Liver (tissue), 8 donors: ENCODE measurements at regions not wholly inside any gene's neighbourhood (a gene's known extent, or its start where the extent isn't known, plus 50 kb on each side); places are given as distances from the start of the nearest gene placed in this dataset.

Experiments
- DNase-seq: peaks from one replicate; pipeline ENCODE4 v3.0.0-alpha.2; 2017; ENCODE audit warnings: low spot score
- H3K27ac ChIP-seq, 2 donors: one replicate each; pipeline ENCODE4 v1.7.0; 2013; ENCODE audit warnings: inconsistent platforms in 2 of 2, low read length in 2 of 2, control low read depth in 1 of 2, low read depth in 1 of 2, mild to moderate bottlenecking in 1 of 2
- H3K27me3 ChIP-seq, 4 donors: one replicate each; pipeline versions ENCODE4 v1.6.1 to v1.7.0; 2013; ENCODE audit warnings: low read length in 3 of 4, inconsistent platforms in 1 of 4, mild to moderate bottlenecking in 1 of 4, moderate library complexity in 1 of 4; ENCODE audit not compliant: control insufficient read depth in 4 of 4, insufficient read depth in 4 of 4
- H3K36me3 ChIP-seq, 4 donors: one replicate each; pipeline versions ENCODE4 v1.6.1 to v1.7.0; 2013; ENCODE audit warnings: low read length in 3 of 4, mild to moderate bottlenecking in 3 of 4, low read depth in 1 of 4, moderate library complexity in 1 of 4; ENCODE audit not compliant: control insufficient read depth in 4 of 4, insufficient read depth in 3 of 4
- H3K4me1 ChIP-seq, 4 donors: one replicate each; pipeline versions ENCODE4 v1.6.1 to v1.7.0; 2013; ENCODE audit warnings: low read length in 3 of 4, mild to moderate bottlenecking in 3 of 4, moderate library complexity in 1 of 4; ENCODE audit not compliant: control insufficient read depth in 4 of 4, insufficient read depth in 4 of 4
- H3K4me3 ChIP-seq, 3 donors: one replicate each; pipeline versions ENCODE4 v1.6.1 to v1.7.0; 2013; ENCODE audit warnings: low read length in 3 of 3, control low read depth in 1 of 3, low read depth in 1 of 3, mild to moderate bottlenecking in 1 of 3
- H3K9ac ChIP-seq, 2 donors: one replicate each; pipeline ENCODE4 v1.7.0; 2013; ENCODE audit warnings: low read length in 2 of 2, mild to moderate bottlenecking in 2 of 2, moderate library complexity in 2 of 2, control low read depth in 1 of 2, low read depth in 1 of 2
- H3K9me3 ChIP-seq, 4 donors: one replicate each; pipeline versions ENCODE4 v1.6.1 to v1.7.0; 2013; ENCODE audit warnings: low read length in 3 of 4; ENCODE audit not compliant: control insufficient read depth in 4 of 4
- EGR1 ChIP-seq, 2 donors: IDR thresholded peaks; 2 replicates each; pipeline ENCODE4 v1.6.1; 2016 to 2018; ENCODE audit warnings: antibody characterized with exemption in 2 of 2, low read depth in 2 of 2
- FOXA1 ChIP-seq: IDR thresholded peaks from 2 replicates; pipeline ENCODE4 v1.6.1; 2016; ENCODE audit warnings: antibody characterized with exemption
- FOXA2 ChIP-seq: IDR thresholded peaks from 2 replicates; pipeline ENCODE4 v1.6.1; 2016; ENCODE audit warnings: antibody characterized with exemption
- GABPA ChIP-seq, 2 donors: IDR thresholded peaks in 1 of 2; conservative IDR thresholded peaks in 1 of 2; 2 replicates each; pipeline ENCODE4 v1.6.1; 2016; ENCODE audit warnings: antibody characterized with exemption in 2 of 2, mild to moderate bottlenecking in 1 of 2, moderate library complexity in 1 of 2
- HNF4A ChIP-seq, 2 donors: conservative IDR thresholded peaks; 2 replicates each; pipeline ENCODE4 v1.6.1; 2016; ENCODE audit warnings: antibody characterized with exemption in 2 of 2, mild to moderate bottlenecking in 2 of 2
- HNF4G ChIP-seq: IDR thresholded peaks from 2 replicates; pipeline ENCODE4 v1.6.1; 2016; ENCODE audit warnings: antibody characterized with exemption
- JUND ChIP-seq, 2 donors: IDR thresholded peaks; 2 replicates each; pipeline ENCODE4 v1.6.1; 2016; ENCODE audit warnings: antibody characterized with exemption in 2 of 2
- NR2F2 ChIP-seq: IDR thresholded peaks from 2 replicates; pipeline ENCODE4 v1.6.1; 2016; ENCODE audit warnings: antibody characterized with exemption
- RAD21 ChIP-seq, 2 donors: IDR thresholded peaks; 2 replicates each; pipeline ENCODE4 v1.6.1; 2016; ENCODE audit warnings: antibody characterized with exemption in 2 of 2, mild to moderate bottlenecking in 2 of 2
- RXRA ChIP-seq, 2 donors: IDR thresholded peaks; 2 replicates each; pipeline ENCODE4 v1.6.1; 2017 to 2018; ENCODE audit warnings: antibody characterized with exemption in 2 of 2, mild to moderate bottlenecking in 1 of 2
- SP1 ChIP-seq: IDR thresholded peaks from 2 replicates; pipeline ENCODE4 v1.6.1; 2018; ENCODE audit warnings: antibody characterized with exemption, mild to moderate bottlenecking
- TAF1 ChIP-seq: conservative IDR thresholded peaks from 2 replicates; pipeline ENCODE4 v1.6.1; 2016; ENCODE audit warnings: antibody characterized with exemption, mild to moderate bottlenecking
- YY1 ChIP-seq: IDR thresholded peaks from 2 replicates; pipeline ENCODE4 v1.6.1; 2016; ENCODE audit warnings: antibody characterized with exemption, mild to moderate bottlenecking
- WGBS: extraction: QIAGEN DNeasy Blood & Tissue Kit; methylation state at CpG from one replicate; pipeline ENCODE4 v1.1.7; 2013; 5-methylcytosine and 5-hydroxymethylcytosine counted together
- TF ChIP-seq, protein P1 (sequence below): IDR thresholded peaks from 2 replicates; pipeline ENCODE4 v1.6.1; 2016; ENCODE audit warnings: antibody characterized with exemption, mild to moderate bottlenecking
- TF ChIP-seq, protein P2 (sequence below): IDR thresholded peaks from 2 replicates; pipeline ENCODE4 v1.6.1; 2016; ENCODE audit warnings: antibody characterized with exemption
- TF ChIP-seq, protein P3 (sequence below): IDR thresholded peaks from 2 replicates; pipeline ENCODE4 v1.6.1; 2016; ENCODE audit warnings: antibody characterized with exemption
- TF ChIP-seq, protein P4 (sequence below): IDR thresholded peaks from 2 replicates; pipeline ENCODE4 v1.6.1; 2016; ENCODE audit warnings: antibody characterized with exemption
- TF ChIP-seq, protein P5 (sequence below): fragments of 150-350 bp; IDR thresholded peaks from 2 replicates; pipeline ENCODE4 v1.5.1; 2017; ENCODE audit warnings: improper control_type of control experiment, low read depth, low read length; ENCODE audit not compliant: missing input control
- donor health status: healthy.
- donor health status: healthy.
- donor health status: healthy.
- donor health status: healthy.
- donor health status: healthy.

DNA sequence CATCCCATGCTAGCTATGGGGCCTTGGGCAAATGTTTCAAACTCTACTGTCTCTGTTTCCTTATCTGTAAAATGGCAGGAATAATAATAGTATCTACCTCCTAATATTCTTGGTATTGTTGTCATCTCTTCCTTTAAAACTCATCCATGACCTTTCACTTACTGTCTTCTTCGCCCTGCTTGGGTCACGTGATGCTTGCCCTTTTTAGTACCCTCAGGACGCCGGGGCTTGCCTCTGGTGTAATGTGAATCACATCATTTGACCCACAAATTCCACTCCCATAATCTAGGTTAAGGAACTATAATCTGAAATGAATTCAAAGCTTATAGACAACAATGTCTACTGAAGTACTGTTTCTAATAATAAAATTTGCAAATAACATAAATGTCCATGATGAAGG lies 162.7 kb downstream of the DRD1 start:
- TF ChIP-seq RAD21 (IDR thresholded peaks at IDR 0.05): no peak
- TF ChIP-seq, protein P1, sequence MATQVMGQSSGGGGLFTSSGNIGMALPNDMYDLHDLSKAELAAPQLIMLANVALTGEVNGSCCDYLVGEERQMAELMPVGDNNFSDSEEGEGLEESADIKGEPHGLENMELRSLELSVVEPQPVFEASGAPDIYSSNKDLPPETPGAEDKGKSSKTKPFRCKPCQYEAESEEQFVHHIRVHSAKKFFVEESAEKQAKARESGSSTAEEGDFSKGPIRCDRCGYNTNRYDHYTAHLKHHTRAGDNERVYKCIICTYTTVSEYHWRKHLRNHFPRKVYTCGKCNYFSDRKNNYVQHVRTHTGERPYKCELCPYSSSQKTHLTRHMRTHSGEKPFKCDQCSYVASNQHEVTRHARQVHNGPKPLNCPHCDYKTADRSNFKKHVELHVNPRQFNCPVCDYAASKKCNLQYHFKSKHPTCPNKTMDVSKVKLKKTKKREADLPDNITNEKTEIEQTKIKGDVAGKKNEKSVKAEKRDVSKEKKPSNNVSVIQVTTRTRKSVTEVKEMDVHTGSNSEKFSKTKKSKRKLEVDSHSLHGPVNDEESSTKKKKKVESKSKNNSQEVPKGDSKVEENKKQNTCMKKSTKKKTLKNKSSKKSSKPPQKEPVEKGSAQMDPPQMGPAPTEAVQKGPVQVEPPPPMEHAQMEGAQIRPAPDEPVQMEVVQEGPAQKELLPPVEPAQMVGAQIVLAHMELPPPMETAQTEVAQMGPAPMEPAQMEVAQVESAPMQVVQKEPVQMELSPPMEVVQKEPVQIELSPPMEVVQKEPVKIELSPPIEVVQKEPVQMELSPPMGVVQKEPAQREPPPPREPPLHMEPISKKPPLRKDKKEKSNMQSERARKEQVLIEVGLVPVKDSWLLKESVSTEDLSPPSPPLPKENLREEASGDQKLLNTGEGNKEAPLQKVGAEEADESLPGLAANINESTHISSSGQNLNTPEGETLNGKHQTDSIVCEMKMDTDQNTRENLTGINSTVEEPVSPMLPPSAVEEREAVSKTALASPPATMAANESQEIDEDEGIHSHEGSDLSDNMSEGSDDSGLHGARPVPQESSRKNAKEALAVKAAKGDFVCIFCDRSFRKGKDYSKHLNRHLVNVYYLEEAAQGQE: no peak
- TF ChIP-seq GABPA (IDR thresholded peaks at IDR 0.05 in 1 of 2, conservative IDR thresholded peaks at IDR 0.05 in 1 of 2): no peak
- TF ChIP-seq, protein P2, sequence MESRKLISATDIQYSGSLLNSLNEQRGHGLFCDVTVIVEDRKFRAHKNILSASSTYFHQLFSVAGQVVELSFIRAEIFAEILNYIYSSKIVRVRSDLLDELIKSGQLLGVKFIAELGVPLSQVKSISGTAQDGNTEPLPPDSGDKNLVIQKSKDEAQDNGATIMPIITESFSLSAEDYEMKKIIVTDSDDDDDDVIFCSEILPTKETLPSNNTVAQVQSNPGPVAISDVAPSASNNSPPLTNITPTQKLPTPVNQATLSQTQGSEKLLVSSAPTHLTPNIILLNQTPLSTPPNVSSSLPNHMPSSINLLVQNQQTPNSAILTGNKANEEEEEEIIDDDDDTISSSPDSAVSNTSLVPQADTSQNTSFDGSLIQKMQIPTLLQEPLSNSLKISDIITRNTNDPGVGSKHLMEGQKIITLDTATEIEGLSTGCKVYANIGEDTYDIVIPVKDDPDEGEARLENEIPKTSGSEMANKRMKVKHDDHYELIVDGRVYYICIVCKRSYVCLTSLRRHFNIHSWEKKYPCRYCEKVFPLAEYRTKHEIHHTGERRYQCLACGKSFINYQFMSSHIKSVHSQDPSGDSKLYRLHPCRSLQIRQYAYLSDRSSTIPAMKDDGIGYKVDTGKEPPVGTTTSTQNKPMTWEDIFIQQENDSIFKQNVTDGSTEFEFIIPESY: no peak
- TF ChIP-seq FOXA2: no peak
- no peak for TF ChIP-seq TAF1
- TF ChIP-seq NR2F2: no peak
- Histone ChIP-seq H3K27ac (no peak overlapping the region), H3K27me3 (no peaks in the 10 kb centered on the region), H3K4me1 (no peaks in the 10 kb centered on the region), H3K4me3 (no peak overlapping the region), H3K9me3 (no peaks in the 10 kb centered on the region), H3K9ac (no peak overlapping the region), H3K36me3 (no peaks in the 10 kb centered on the region)
- no peak for DNase-seq
- WGBS: 74% methylated on average over 4 of the region's 4 CpGs

DNA sequence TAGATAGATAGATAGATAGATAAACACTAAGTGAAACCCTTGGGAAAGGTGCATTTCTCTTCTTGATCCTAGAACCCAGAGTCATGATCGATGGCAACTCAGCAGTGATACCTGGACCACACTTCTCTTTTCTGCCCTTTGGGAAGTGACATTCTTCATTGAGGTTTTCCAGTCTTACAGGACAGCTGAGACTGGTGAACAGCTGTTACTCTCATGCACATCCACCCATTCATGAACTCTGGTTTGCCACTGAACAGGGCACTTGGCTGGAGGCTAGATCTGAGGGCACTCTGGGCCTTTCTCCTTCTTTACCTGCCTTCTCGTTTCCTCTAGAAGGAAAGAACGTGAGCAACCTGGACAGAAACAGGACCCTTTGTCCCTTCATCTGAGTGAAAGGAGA lies 164.5 kb downstream of the DRD1 start:
- TF ChIP-seq FOXA2 (no peak), YY1 (no peak), SP1 (no peak), HNF4G (no peak), JUND (IDR thresholded peaks at IDR 0.05) (no peak), EGR1 (IDR thresholded peaks at IDR 0.05; ENCODE audit: low read depth in 2 of 2) (no peak), FOXA1 (no peak), RAD21 (IDR thresholded peaks at IDR 0.05) (no peak), TAF1 (no peak), NR2F2 (no peak), RXRA (IDR thresholded peaks at IDR 0.05) (no peak), HNF4A (conservative IDR thresholded peaks at IDR 0.05) (no peak), GABPA (IDR thresholded peaks at IDR 0.05 in 1 of 2, conservative IDR thresholded peaks at IDR 0.05 in 1 of 2) (no peak)
- TF ChIP-seq, protein P1: no peak
- TF ChIP-seq, protein P3, sequence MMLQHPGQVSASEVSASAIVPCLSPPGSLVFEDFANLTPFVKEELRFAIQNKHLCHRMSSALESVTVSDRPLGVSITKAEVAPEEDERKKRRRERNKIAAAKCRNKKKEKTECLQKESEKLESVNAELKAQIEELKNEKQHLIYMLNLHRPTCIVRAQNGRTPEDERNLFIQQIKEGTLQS: no peak
- TF ChIP-seq, protein P4, sequence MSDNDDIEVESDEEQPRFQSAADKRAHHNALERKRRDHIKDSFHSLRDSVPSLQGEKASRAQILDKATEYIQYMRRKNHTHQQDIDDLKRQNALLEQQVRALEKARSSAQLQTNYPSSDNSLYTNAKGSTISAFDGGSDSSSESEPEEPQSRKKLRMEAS: no peak
- TF ChIP-seq, protein P5, sequence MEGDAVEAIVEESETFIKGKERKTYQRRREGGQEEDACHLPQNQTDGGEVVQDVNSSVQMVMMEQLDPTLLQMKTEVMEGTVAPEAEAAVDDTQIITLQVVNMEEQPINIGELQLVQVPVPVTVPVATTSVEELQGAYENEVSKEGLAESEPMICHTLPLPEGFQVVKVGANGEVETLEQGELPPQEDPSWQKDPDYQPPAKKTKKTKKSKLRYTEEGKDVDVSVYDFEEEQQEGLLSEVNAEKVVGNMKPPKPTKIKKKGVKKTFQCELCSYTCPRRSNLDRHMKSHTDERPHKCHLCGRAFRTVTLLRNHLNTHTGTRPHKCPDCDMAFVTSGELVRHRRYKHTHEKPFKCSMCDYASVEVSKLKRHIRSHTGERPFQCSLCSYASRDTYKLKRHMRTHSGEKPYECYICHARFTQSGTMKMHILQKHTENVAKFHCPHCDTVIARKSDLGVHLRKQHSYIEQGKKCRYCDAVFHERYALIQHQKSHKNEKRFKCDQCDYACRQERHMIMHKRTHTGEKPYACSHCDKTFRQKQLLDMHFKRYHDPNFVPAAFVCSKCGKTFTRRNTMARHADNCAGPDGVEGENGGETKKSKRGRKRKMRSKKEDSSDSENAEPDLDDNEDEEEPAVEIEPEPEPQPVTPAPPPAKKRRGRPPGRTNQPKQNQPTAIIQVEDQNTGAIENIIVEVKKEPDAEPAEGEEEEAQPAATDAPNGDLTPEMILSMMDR: no peak
- TF ChIP-seq, protein P2: no peak
- no peaks in the 10 kb centered on the region for H3K4me1 ChIP-seq
- no peak overlapping the region for H3K4me3 ChIP-seq
- no peak for DNase-seq
- H3K27me3 ChIP-seq: no peaks in the 10 kb centered on the region
- 61% methylated on average over 3 of the region's 3 CpGs for WGBS
- no peak overlapping the region for H3K9ac ChIP-seq
- H3K9me3 ChIP-seq: no peaks in the 10 kb centered on the region
- no peak overlapping the region for H3K27ac ChIP-seq
- no peaks in the 10 kb centered on the region for H3K36me3 ChIP-seq
